Nephron progenitor cell (in vitro differentiated cells): ENCODE measurements at regions not wholly inside any gene's neighbourhood (a gene's known extent, or its start where the extent isn't known, plus 50 kb on each side); places are given as distances from the start of the nearest gene placed in this dataset.

Experiments used
- DNase-seq: peaks from one replicate; pipeline ENCODE4 v3.0.0; 2021
- H3K27ac Mint-ChIP-seq: 2 replicates; pipeline ENCODE4 v1.8.0; 2021; ENCODE audit warnings: mild to moderate bottlenecking, moderate library complexity, mixed read lengths
- H3K27me3 Mint-ChIP-seq: 2 replicates; pipeline ENCODE4 v1.8.0; 2021; ENCODE audit warnings: mild to moderate bottlenecking, low read depth, mixed read lengths; ENCODE audit not compliant: poor library complexity
- H3K36me3 Mint-ChIP-seq: 2 replicates; pipeline ENCODE4 v1.8.0; 2021; ENCODE audit warnings: low read depth, mixed read lengths
- H3K4me1 Mint-ChIP-seq: 2 replicates; pipeline ENCODE4 v1.8.0; 2021; ENCODE audit warnings: mixed read lengths
- H3K4me3 Mint-ChIP-seq: 2 replicates; pipeline ENCODE4 v1.8.0; 2021; ENCODE audit warnings: mild to moderate bottlenecking, moderate library complexity, mixed read lengths
- H3K9me3 Mint-ChIP-seq: 2 replicates; pipeline ENCODE4 v1.8.0; 2021; ENCODE audit warnings: mild to moderate bottlenecking, moderate library complexity, mixed read lengths
- CTCF ChIP-seq: fragments of 200-600 bp; sonication (generic); IDR thresholded peaks from 2 replicates; pipeline ENCODE4 v1.5.0; 2021; ENCODE audit warnings: antibody characterized with exemption

GRCh38 chr2:180653481-180653880 lies 326.9 kb upstream of the UBE2E3 start:
- H3K27me3 Mint-ChIP-seq = peaks cover 3% of the 10 kb centered on the region

GRCh38 chr2:180652794-180653193 lies 327.6 kb upstream of the UBE2E3 start:
- Mint-ChIP-seq H3K36me3 (no peaks in the 10 kb centered on the region), H3K4me1 (no peaks in the 10 kb centered on the region), H3K27ac (no peak overlapping the region), H3K27me3 (peaks cover 3% of the 10 kb centered on the region), H3K4me3 (no peak overlapping the region), H3K9me3 (no peaks in the 10 kb centered on the region)
- DNase-seq = no peak
- TF ChIP-seq CTCF = no peak

More at GRCh38 chr2:180653481-180653880, 326.9 kb upstream of the UBE2E3 start:
- Mint-ChIP-seq H3K9me3 (no peaks in the 10 kb centered on the region), H3K27ac (no peak overlapping the region), H3K36me3 (no peaks in the 10 kb centered on the region), H3K4me3 (no peak overlapping the region), H3K4me1 (no peaks in the 10 kb centered on the region)
- no peak for DNase-seq
- no peak for TF ChIP-seq CTCF

- H3K4me3 Mint-ChIP-seq = no peak overlapping the region
- DNase-seq = no peak
- no peaks in the 10 kb centered on the region for H3K36me3 Mint-ChIP-seq
- H3K27me3 Mint-ChIP-seq = peaks cover 3% of the 10 kb centered on the region
- H3K9me3 Mint-ChIP-seq = no peaks in the 10 kb centered on the region
- no peak for TF ChIP-seq CTCF
- H3K27ac Mint-ChIP-seq = no peak overlapping the region
- no peaks in the 10 kb centered on the region for H3K4me1 Mint-ChIP-seq
Measured at GRCh38 chr2:180651596-180651995, 328.8 kb upstream of the UBE2E3 start.

- no peak for DNase-seq
- H3K36me3 Mint-ChIP-seq = no peaks in the 10 kb centered on the region
Measured at GRCh38 chr2:180647621-180648020, 332.8 kb upstream of the UBE2E3 start.

GRCh38 chr2:180647221-180647620 lies 333.2 kb upstream of the UBE2E3 start:
- H3K9me3 Mint-ChIP-seq = no peaks in the 10 kb centered on the region
- H3K36me3 Mint-ChIP-seq = no peaks in the 10 kb centered on the region
- no peak overlapping the region for H3K27ac Mint-ChIP-seq
- no peaks in the 10 kb centered on the region for H3K4me1 Mint-ChIP-seq
- no peak for DNase-seq
- H3K4me3 Mint-ChIP-seq = no peak overlapping the region
- TF ChIP-seq CTCF = no peak
- H3K27me3 Mint-ChIP-seq = no peaks in the 10 kb centered on the region

More at GRCh38 chr2:180647621-180648020, 332.8 kb upstream of the UBE2E3 start:
- Mint-ChIP-seq H3K4me1 (no peaks in the 10 kb centered on the region), H3K4me3 (no peak overlapping the region), H3K9me3 (no peaks in the 10 kb centered on the region), H3K27ac (no peak overlapping the region), H3K27me3 (no peaks in the 10 kb centered on the region)
- no peak for TF ChIP-seq CTCF

GRCh38 chr2:180646756-180647155 lies 333.6 kb upstream of the UBE2E3 start:
- Mint-ChIP-seq H3K9me3 (no peaks in the 10 kb centered on the region), H3K27ac (no peak overlapping the region), H3K4me1 (no peaks in the 10 kb centered on the region), H3K4me3 (no peak overlapping the region), H3K36me3 (no peaks in the 10 kb centered on the region), H3K27me3 (no peaks in the 10 kb centered on the region)
- TF ChIP-seq CTCF = no peak
- no peak for DNase-seq
